SK-N-SH treated with all-trans-retinoic acid at 6 μM for 48 hours (cell line): ENCODE measurements at regions not wholly inside any gene's neighbourhood (a gene's known extent, or its start where the extent isn't known, plus 50 kb on each side); places are given as distances from the start of the nearest gene placed in this dataset.

ENCODE experiments used
- ATAC-seq: fragments of 200-7000 bp; cut with Tn5 transposase; 3 replicates; pipeline ENCODE4 v1.9.1; 2020; ENCODE audit warnings: mild to moderate bottlenecking, moderate library complexity
- ARNTL ChIP-seq: fragments of 450-650 bp; formaldehyde crosslinking; IDR thresholded peaks from 2 replicates; pipeline ENCODE4 v1.5.0; 2020; ENCODE audit warnings: low read depth, mild to moderate bottlenecking, moderate library complexity, borderline replicate concordance
- BACH2 ChIP-seq: fragments of 250-450 bp; sonication (Bioruptor Pico); IDR thresholded peaks from 2 replicates; pipeline ENCODE4 v1.9.0; 2021; ENCODE audit warnings: mild to moderate bottlenecking, borderline replicate concordance
- CSDC2 ChIP-seq: fragments of 250-450 bp; sonication (Bioruptor Pico); IDR thresholded peaks from 2 replicates; pipeline ENCODE4 v1.5.0; 2020; ENCODE audit warnings: mild to moderate bottlenecking, moderate library complexity
- ESRRG ChIP-seq: fragments of 250-450 bp; sonication (Bioruptor Pico); IDR thresholded peaks from 2 replicates; pipeline ENCODE4 v1.6.1; 2021; ENCODE audit warnings: mild to moderate bottlenecking
- GLIS3 ChIP-seq: fragments of 250-450 bp; sonication (Bioruptor Pico); IDR thresholded peaks from 2 replicates; pipeline ENCODE4 v1.5.0; 2020; ENCODE audit warnings: mild to moderate bottlenecking, moderate library complexity
- ISL1 ChIP-seq: fragments of 250-450 bp; sonication (Bioruptor Pico); IDR thresholded peaks from 2 replicates; pipeline ENCODE4 v2.1.2; 2022; ENCODE audit warnings: mild to moderate bottlenecking, moderate library complexity
- OSR1 ChIP-seq: fragments of 250-450 bp; sonication (Bioruptor Pico); IDR thresholded peaks from 2 replicates; pipeline ENCODE4 v1.8.0; 2022; ENCODE audit warnings: moderate library complexity, mild to moderate bottlenecking, inconsistent platforms
- PPARA ChIP-seq: fragments of 250-450 bp; sonication (Bioruptor Pico); IDR thresholded peaks from 2 replicates; pipeline ENCODE4 v1.5.0; 2020; ENCODE audit warnings: mild to moderate bottlenecking, borderline replicate concordance
- RARB ChIP-seq: fragments of 250-450 bp; sonication (Bioruptor Pico); IDR thresholded peaks from 2 replicates; pipeline ENCODE4 v1.8.0; 2021; ENCODE audit warnings: mild to moderate bottlenecking, moderate library complexity
- SNAI2 ChIP-seq: fragments of 250-450 bp; sonication (Bioruptor Pico); IDR thresholded peaks from 2 replicates; pipeline ENCODE4 v1.5.0; 2020; ENCODE audit warnings: mild to moderate bottlenecking, moderate library complexity
- TCF4 ChIP-seq: fragments of 250-450 bp; sonication (Bioruptor Pico); IDR thresholded peaks from 2 replicates; pipeline ENCODE4 v1.8.0; 2021; ENCODE audit warnings: mild to moderate bottlenecking, moderate library complexity, borderline replicate concordance
- TOX ChIP-seq: fragments of 250-450 bp; sonication (Bioruptor Pico); IDR thresholded peaks from 2 replicates; pipeline ENCODE4 v1.8.0; 2021; ENCODE audit warnings: mild to moderate bottlenecking, moderate library complexity, borderline replicate concordance
- ZC3H10 ChIP-seq: fragments of 250-450 bp; sonication (Bioruptor Pico); IDR thresholded peaks from 2 replicates; pipeline ENCODE4 v1.5.1; 2021; ENCODE audit warnings: mild to moderate bottlenecking, moderate library complexity
- ZFP3 ChIP-seq: fragments of 250-450 bp; sonication (Bioruptor Pico); IDR thresholded peaks from 2 replicates; pipeline ENCODE4 v1.5.0; 2020; ENCODE audit warnings: mild to moderate bottlenecking, moderate library complexity
- ZNF565 ChIP-seq: fragments of 450-650 bp; formaldehyde crosslinking; conservative IDR thresholded peaks from 2 replicates; pipeline ENCODE4 v1.5.0; 2020; ENCODE audit warnings: low read depth, mild to moderate bottlenecking, moderate library complexity
- ZNF70 ChIP-seq: fragments of 450-650 bp; formaldehyde crosslinking; IDR thresholded peaks from 2 replicates; pipeline ENCODE4 v1.5.0; 2020; ENCODE audit warnings: mild to moderate bottlenecking, moderate library complexity
- ZNF8 ChIP-seq: fragments of 450-650 bp; formaldehyde crosslinking; IDR thresholded peaks from 2 replicates; pipeline ENCODE4 v1.5.0; 2020; ENCODE audit warnings: mild to moderate bottlenecking, moderate library complexity
- TF ChIP-seq, protein P1 (sequence below): fragments of 250-450 bp; sonication (Bioruptor Pico); IDR thresholded peaks from 2 replicates; pipeline ENCODE4 v1.5.1; 2020; ENCODE audit warnings: low read depth, mild to moderate bottlenecking, moderate library complexity
- TF ChIP-seq, protein P2 (sequence below): fragments of 250-450 bp; sonication (Bioruptor Pico); IDR thresholded peaks from 2 replicates; pipeline ENCODE4 v1.8.0; 2020; ENCODE audit warnings: mild to moderate bottlenecking, moderate library complexity, borderline replicate concordance
- TF ChIP-seq, protein P3 (sequence below): fragments of 250-450 bp; sonication (Bioruptor Pico); IDR thresholded peaks from 2 replicates; pipeline ENCODE4 v1.5.0; 2020; ENCODE audit warnings: mild to moderate bottlenecking, moderate library complexity
- TF ChIP-seq, protein P4 (sequence below): fragments of 250-450 bp; sonication (Bioruptor Pico); IDR thresholded peaks from 2 replicates; pipeline ENCODE4 v1.8.0; 2021; ENCODE audit warnings: low read depth, mild to moderate bottlenecking, moderate library complexity, borderline replicate concordance

DNA sequence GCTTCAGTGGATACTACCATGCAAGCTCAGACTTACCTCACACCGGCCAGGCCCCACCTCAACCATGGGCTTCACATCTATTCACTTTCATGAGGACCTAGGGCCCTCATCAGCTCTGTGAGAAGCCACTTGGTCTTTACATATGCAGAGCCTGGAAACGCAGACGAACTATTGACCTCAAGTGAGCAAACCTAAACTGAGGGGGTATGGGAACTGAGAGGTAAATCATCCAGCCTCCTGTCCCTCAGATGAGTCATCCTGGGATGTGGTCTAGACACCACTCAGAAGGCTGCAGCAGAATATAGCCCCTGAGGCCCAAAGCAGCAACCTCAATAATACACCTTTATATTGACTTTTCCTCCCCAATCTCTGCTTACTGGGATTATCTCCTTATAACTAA lies 578.0 kb downstream of the INSC start:
- no peak for ATAC-seq
- TF ChIP-seq, protein P1, sequence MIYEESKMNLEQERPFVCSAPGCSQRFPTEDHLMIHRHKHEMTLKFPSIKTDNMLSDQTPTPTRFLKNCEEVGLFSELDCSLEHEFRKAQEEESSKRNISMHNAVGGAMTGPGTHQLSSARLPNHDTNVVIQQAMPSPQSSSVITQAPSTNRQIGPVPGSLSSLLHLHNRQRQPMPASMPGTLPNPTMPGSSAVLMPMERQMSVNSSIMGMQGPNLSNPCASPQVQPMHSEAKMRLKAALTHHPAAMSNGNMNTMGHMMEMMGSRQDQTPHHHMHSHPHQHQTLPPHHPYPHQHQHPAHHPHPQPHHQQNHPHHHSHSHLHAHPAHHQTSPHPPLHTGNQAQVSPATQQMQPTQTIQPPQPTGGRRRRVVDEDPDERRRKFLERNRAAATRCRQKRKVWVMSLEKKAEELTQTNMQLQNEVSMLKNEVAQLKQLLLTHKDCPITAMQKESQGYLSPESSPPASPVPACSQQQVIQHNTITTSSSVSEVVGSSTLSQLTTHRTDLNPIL (CRISPR knock-in tag): no peak
- TF ChIP-seq ZC3H10 (CRISPR knock-in tag) (no peak), ARNTL (no peak), ZNF8 (CRISPR knock-in tag) (no peak), RARB (CRISPR knock-in tag) (no peak), ZFP3 (CRISPR knock-in tag) (no peak), OSR1 (no peak), ISL1 (CRISPR knock-in tag) (no peak), CSDC2 (CRISPR knock-in tag) (no peak), TCF4 (CRISPR knock-in tag) (no peak), SNAI2 (CRISPR knock-in tag) (no peak), ZNF70 (CRISPR knock-in tag) (no peak), ZNF565 (CRISPR knock-in tag) (no peak), TOX (CRISPR knock-in tag) (no peak), ESRRG (CRISPR knock-in tag) (no peak)
- TF ChIP-seq, protein P2, sequence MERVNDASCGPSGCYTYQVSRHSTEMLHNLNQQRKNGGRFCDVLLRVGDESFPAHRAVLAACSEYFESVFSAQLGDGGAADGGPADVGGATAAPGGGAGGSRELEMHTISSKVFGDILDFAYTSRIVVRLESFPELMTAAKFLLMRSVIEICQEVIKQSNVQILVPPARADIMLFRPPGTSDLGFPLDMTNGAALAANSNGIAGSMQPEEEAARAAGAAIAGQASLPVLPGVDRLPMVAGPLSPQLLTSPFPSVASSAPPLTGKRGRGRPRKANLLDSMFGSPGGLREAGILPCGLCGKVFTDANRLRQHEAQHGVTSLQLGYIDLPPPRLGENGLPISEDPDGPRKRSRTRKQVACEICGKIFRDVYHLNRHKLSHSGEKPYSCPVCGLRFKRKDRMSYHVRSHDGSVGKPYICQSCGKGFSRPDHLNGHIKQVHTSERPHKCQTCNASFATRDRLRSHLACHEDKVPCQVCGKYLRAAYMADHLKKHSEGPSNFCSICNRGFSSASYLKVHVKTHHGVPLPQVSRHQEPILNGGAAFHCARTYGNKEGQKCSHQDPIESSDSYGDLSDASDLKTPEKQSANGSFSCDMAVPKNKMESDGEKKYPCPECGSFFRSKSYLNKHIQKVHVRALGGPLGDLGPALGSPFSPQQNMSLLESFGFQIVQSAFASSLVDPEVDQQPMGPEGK (CRISPR knock-in tag): no peak
- TF ChIP-seq, protein P3, sequence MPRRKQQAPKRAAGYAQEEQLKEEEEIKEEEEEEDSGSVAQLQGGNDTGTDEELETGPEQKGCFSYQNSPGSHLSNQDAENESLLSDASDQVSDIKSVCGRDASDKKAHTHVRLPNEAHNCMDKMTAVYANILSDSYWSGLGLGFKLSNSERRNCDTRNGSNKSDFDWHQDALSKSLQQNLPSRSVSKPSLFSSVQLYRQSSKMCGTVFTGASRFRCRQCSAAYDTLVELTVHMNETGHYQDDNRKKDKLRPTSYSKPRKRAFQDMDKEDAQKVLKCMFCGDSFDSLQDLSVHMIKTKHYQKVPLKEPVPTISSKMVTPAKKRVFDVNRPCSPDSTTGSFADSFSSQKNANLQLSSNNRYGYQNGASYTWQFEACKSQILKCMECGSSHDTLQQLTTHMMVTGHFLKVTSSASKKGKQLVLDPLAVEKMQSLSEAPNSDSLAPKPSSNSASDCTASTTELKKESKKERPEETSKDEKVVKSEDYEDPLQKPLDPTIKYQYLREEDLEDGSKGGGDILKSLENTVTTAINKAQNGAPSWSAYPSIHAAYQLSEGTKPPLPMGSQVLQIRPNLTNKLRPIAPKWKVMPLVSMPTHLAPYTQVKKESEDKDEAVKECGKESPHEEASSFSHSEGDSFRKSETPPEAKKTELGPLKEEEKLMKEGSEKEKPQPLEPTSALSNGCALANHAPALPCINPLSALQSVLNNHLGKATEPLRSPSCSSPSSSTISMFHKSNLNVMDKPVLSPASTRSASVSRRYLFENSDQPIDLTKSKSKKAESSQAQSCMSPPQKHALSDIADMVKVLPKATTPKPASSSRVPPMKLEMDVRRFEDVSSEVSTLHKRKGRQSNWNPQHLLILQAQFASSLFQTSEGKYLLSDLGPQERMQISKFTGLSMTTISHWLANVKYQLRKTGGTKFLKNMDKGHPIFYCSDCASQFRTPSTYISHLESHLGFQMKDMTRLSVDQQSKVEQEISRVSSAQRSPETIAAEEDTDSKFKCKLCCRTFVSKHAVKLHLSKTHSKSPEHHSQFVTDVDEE (CRISPR knock-in tag): no peak
- TF ChIP-seq, protein P4, sequence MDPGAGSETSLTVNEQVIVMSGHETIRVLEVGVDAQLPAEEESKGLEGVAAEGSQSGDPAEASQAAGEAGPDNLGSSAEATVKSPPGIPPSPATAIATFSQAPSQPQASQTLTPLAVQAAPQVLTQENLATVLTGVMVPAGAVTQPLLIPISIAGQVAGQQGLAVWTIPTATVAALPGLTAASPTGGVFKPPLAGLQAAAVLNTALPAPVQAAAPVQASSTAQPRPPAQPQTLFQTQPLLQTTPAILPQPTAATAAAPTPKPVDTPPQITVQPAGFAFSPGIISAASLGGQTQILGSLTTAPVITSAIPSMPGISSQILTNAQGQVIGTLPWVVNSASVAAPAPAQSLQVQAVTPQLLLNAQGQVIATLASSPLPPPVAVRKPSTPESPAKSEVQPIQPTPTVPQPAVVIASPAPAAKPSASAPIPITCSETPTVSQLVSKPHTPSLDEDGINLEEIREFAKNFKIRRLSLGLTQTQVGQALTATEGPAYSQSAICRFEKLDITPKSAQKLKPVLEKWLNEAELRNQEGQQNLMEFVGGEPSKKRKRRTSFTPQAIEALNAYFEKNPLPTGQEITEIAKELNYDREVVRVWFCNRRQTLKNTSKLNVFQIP: no peak

DNA sequence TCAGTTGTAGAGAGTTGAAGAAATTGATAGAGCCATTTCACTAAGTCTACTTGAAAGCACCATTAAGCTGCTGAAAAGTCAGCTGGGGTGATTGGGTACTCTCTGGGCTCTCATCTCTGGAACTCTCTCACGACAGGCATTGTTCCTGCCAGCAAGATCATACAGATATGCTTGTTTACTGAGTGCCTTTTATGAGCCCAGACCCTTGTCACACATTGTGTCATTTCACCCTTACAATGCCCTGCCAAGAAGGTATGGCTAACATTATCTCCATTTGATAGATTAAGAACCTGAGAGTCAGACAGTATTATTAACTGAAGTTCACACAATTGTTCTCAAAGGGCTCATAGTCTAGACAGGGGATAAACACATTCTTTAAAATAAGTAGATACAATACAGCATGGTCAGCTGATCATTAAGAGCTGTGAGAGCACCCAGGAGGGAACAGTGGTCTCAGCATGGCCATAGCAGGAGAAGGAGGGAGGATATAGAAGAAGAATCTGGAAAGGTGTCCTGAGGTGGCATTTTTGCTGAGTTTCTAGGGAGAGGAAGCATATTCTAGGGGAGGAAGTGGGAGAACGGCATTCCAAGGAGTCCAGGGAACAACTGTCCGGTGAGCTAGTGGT lies 580.5 kb downstream of the INSC start:
- TF ChIP-seq ISL1 (CRISPR knock-in tag) (no peak), TOX (CRISPR knock-in tag) (no peak), BACH2 (CRISPR knock-in tag) (no peak), ZNF70 (CRISPR knock-in tag) (no peak), TCF4 (CRISPR knock-in tag) (no peak), SNAI2 (CRISPR knock-in tag) (no peak), ZNF8 (CRISPR knock-in tag) (no peak), ARNTL (no peak), GLIS3 (CRISPR knock-in tag) (no peak), PPARA (CRISPR knock-in tag) (no peak), ZFP3 (CRISPR knock-in tag) (no peak), ZNF565 (CRISPR knock-in tag) (no peak)
- TF ChIP-seq, protein P1 (CRISPR knock-in tag): no peak
- TF ChIP-seq, protein P3 (CRISPR knock-in tag): no peak
- ATAC-seq: no peak
